ENCODE measurements at regions not wholly inside any gene's neighbourhood (a gene's known extent, or its start where the extent isn't known, plus 50 kb on each side); places are given as distances from the start of the nearest gene placed in this dataset.

GRCh38 chr11:82229341-82229740 lies 504.3 kb downstream of the FAM181B start:
- Mint-ChIP-seq H3K27ac (no peak overlapping the region), H3K27me3 (ENCODE audit: insufficient read depth) (peaks cover 5% of the 10 kb centered on the region), H3K4me1 (no peaks in the 10 kb centered on the region), H3K9me3 (no peaks in the 10 kb centered on the region), H3K36me3 (ENCODE audit: low read depth) (no peaks in the 10 kb centered on the region), H3K4me3 (no peak overlapping the region)
- Histone ChIP-seq H3K9me3 (ENCODE audit: control insufficient read depth, low read length) (peaks cover 2% of the 10 kb centered on the region), H3K27ac (ENCODE audit: low read depth, low read length) (no peak overlapping the region), H3K4me1 (ENCODE audit: control insufficient read depth, insufficient read depth, low read length) (no peaks in the 10 kb centered on the region), H3K4me3 (ENCODE audit: low read length) (no peak overlapping the region), H3K36me3 (ENCODE audit: control insufficient read depth, insufficient read depth, low read length) (no peaks in the 10 kb centered on the region), H3K27me3 (ENCODE audit: control insufficient read depth, insufficient read depth, low read length, poor library complexity, severe bottlenecking) (peaks cover 7% of the 10 kb centered on the region), H3K9ac (ENCODE audit: extremely low read depth, low read length, poor library complexity, severe bottlenecking) (no peak overlapping the region)
- TF ChIP-seq CTCF (conservative IDR thresholded peaks at IDR 0.05) = peak; percentile 81
- no peak for DNase-seq

- H3K9me3 ChIP-seq (ENCODE audit: control insufficient read depth, low read length) = peaks cover 7% of the 10 kb centered on the region
- no peaks in the 10 kb centered on the region for H3K27me3 ChIP-seq (ENCODE audit: control insufficient read depth, insufficient read depth, low read length, poor library complexity, severe bottlenecking)
- H3K4me1 ChIP-seq (ENCODE audit: control insufficient read depth, insufficient read depth, low read length) = no peaks in the 10 kb centered on the region
- WGBS, 2 experiments (ENCODE audit: insufficient coverage in 1 of 2, insufficient read length in 1 of 2) = 94% methylated on average over 2 of the region's 2 CpGs; no CpG with 5 or more reads in 1 of the 2 experiments
- no peak for DNase-seq
- Mint-ChIP-seq H3K4me1 (no peaks in the 10 kb centered on the region), H3K27ac (no peak overlapping the region), H3K27me3 (ENCODE audit: insufficient read depth) (no peaks in the 10 kb centered on the region), H3K9me3 (peaks cover 8% of the 10 kb centered on the region), H3K4me3 (no peak overlapping the region), H3K36me3 (ENCODE audit: low read depth) (no peaks in the 10 kb centered on the region)
- H3K36me3 ChIP-seq (ENCODE audit: control insufficient read depth, insufficient read depth, low read length) = no peaks in the 10 kb centered on the region
- no peak overlapping the region for H3K4me3 ChIP-seq (ENCODE audit: low read length)
- no peak overlapping the region for H3K9ac ChIP-seq (ENCODE audit: extremely low read depth, low read length, poor library complexity, severe bottlenecking)
- H3K27ac ChIP-seq (ENCODE audit: low read depth, low read length) = no peak overlapping the region
- peak; percentile 61 for TF ChIP-seq CTCF (conservative IDR thresholded peaks at IDR 0.05)
These were observed 507.7 kb downstream of the FAM181B start for GRCh38 chr11:82225930-82226329.

GRCh38 chr11:82225502-82225901 lies 508.2 kb downstream of the FAM181B start:
- no peak for DNase-seq
- Mint-ChIP-seq H3K4me1 (no peaks in the 10 kb centered on the region), H3K36me3 (ENCODE audit: low read depth) (no peaks in the 10 kb centered on the region), H3K27ac (no peak overlapping the region), H3K4me3 (no peak overlapping the region), H3K9me3 (peaks cover 8% of the 10 kb centered on the region), H3K27me3 (ENCODE audit: insufficient read depth) (no peaks in the 10 kb centered on the region)
- Histone ChIP-seq H3K27ac (ENCODE audit: low read depth, low read length) (no peak overlapping the region), H3K36me3 (ENCODE audit: control insufficient read depth, insufficient read depth, low read length) (no peaks in the 10 kb centered on the region), H3K9ac (ENCODE audit: extremely low read depth, low read length, poor library complexity, severe bottlenecking) (no peak overlapping the region), H3K9me3 (ENCODE audit: control insufficient read depth, low read length) (peaks cover 7% of the 10 kb centered on the region), H3K27me3 (ENCODE audit: control insufficient read depth, insufficient read depth, low read length, poor library complexity, severe bottlenecking) (no peaks in the 10 kb centered on the region), H3K4me1 (ENCODE audit: control insufficient read depth, insufficient read depth, low read length) (no peaks in the 10 kb centered on the region), H3K4me3 (ENCODE audit: low read length) (no peak overlapping the region)
- 90 to 100% methylated on average over 2 of the region's 2 CpGs for WGBS, 2 experiments (ENCODE audit: insufficient coverage in 1 of 2, insufficient read length in 1 of 2)
- no peak for TF ChIP-seq CTCF (conservative IDR thresholded peaks at IDR 0.05)

Data from endodermal cell (in vitro differentiated cells).